Endodermal cell (in vitro differentiated cells): ENCODE measurements at regions not wholly inside any gene's neighbourhood (a gene's known extent, or its start where the extent isn't known, plus 50 kb on each side); places are given as distances from the start of the nearest gene placed in this dataset.

Source experiments
- DNase-seq: peaks from one replicate; pipeline ENCODE4 v3.0.0-alpha.2; 2017
- H3K27ac ChIP-seq: 2 replicates; pipeline ENCODE4 v1.5.1; 2013; ENCODE audit warnings: mild to moderate bottlenecking, low read depth, low read length, moderate library complexity
- H3K27me3 ChIP-seq: 2 replicates; pipeline ENCODE4 v1.6.1; 2013; ENCODE audit warnings: mild to moderate bottlenecking, low read length, moderate library complexity; ENCODE audit not compliant: insufficient read depth, control insufficient read depth, poor library complexity, severe bottlenecking
- H3K36me3 ChIP-seq: 2 replicates; pipeline ENCODE4 v1.7.0; 2013; ENCODE audit warnings: mild to moderate bottlenecking, low read length, moderate library complexity; ENCODE audit not compliant: control insufficient read depth, insufficient read depth
- H3K4me1 ChIP-seq: one replicate; pipeline ENCODE4 v1.7.0; 2013; ENCODE audit warnings: low read length; ENCODE audit not compliant: control insufficient read depth, insufficient read depth
- H3K4me3 ChIP-seq: 2 replicates; pipeline ENCODE4 v1.5.1; 2013; ENCODE audit warnings: mild to moderate bottlenecking, low read length, moderate library complexity
- H3K9ac ChIP-seq: 2 replicates; pipeline ENCODE4 v1.6.1; 2013; ENCODE audit warnings: mild to moderate bottlenecking, low read length, moderate library complexity; ENCODE audit not compliant: poor library complexity, severe bottlenecking; ENCODE audit errors: extremely low read depth
- H3K9me3 ChIP-seq: 2 replicates; pipeline ENCODE4 v1.6.1; 2013; ENCODE audit warnings: mild to moderate bottlenecking, low read length, moderate library complexity; ENCODE audit not compliant: control insufficient read depth
- H3K27ac Mint-ChIP-seq: 2 replicates; pipeline ENCODE4 v1.8.0; 2020; ENCODE audit warnings: mixed read lengths
- H3K27me3 Mint-ChIP-seq: 2 replicates; pipeline ENCODE4 v1.8.0; 2021; ENCODE audit warnings: mild to moderate bottlenecking, mixed read lengths; ENCODE audit not compliant: insufficient read depth
- H3K36me3 Mint-ChIP-seq: 2 replicates; pipeline ENCODE4 v1.8.0; 2020; ENCODE audit warnings: low read depth, mixed read lengths
- H3K4me1 Mint-ChIP-seq: 2 replicates; pipeline ENCODE4 v1.8.0; 2020; ENCODE audit warnings: mixed read lengths
- H3K4me3 Mint-ChIP-seq: 2 replicates; pipeline ENCODE4 v1.8.0; 2020; ENCODE audit warnings: mild to moderate bottlenecking, moderate library complexity, mixed read lengths
- H3K9me3 Mint-ChIP-seq: 2 replicates; pipeline ENCODE4 v1.8.0; 2020; ENCODE audit warnings: mild to moderate bottlenecking, mixed read lengths
- WGBS, 2 experiments: methylation state at CpG; one replicate each; pipeline versions ENCODE4 v1.1.5 to v1.1.7; 2013; ENCODE audit warnings: missing lambda C conversion rate in 2 of 2, mixed read lengths in 1 of 2; ENCODE audit not compliant: insufficient coverage in 1 of 2, insufficient read length in 1 of 2; 5-methylcytosine and 5-hydroxymethylcytosine counted together
- TF ChIP-seq, protein P1 (sequence below): fragments of 200-600 bp; sonication (generic); conservative IDR thresholded peaks from 2 replicates; pipeline ENCODE4 v1.5.0; 2021; ENCODE audit warnings: antibody characterized with exemption, mild to moderate bottlenecking

DNA sequence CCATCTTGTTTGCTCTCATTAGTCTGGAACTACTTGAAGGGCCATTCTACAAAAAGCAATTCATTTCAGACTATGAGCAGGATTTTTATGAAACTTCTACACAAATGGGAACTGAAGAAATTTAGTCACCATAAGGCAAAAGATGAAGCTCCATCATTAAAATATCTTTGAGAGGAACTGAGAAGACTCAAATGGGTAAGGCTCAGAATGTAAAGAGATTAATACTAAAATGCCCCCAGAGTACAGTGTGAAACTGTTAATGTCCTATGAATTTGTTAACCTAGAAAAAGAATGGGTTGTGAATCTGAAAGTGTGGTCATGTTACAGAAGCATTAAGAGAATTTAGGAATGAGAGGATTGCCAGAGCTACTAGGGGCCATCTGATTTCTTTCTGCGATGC lies 77.9 kb upstream of the SLC7A11 start:
- TF ChIP-seq, protein P1, sequence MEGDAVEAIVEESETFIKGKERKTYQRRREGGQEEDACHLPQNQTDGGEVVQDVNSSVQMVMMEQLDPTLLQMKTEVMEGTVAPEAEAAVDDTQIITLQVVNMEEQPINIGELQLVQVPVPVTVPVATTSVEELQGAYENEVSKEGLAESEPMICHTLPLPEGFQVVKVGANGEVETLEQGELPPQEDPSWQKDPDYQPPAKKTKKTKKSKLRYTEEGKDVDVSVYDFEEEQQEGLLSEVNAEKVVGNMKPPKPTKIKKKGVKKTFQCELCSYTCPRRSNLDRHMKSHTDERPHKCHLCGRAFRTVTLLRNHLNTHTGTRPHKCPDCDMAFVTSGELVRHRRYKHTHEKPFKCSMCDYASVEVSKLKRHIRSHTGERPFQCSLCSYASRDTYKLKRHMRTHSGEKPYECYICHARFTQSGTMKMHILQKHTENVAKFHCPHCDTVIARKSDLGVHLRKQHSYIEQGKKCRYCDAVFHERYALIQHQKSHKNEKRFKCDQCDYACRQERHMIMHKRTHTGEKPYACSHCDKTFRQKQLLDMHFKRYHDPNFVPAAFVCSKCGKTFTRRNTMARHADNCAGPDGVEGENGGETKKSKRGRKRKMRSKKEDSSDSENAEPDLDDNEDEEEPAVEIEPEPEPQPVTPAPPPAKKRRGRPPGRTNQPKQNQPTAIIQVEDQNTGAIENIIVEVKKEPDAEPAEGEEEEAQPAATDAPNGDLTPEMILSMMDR, result no peak
- H3K4me3 ChIP-seq, result no peak overlapping the region
- Mint-ChIP-seq H3K36me3 (no peaks in the 10 kb centered on the region), H3K27ac (no peak overlapping the region), H3K4me3 (no peak overlapping the region), H3K27me3 (no peaks in the 10 kb centered on the region), H3K4me1 (peaks cover 7% of the 10 kb centered on the region), H3K9me3 (no peaks in the 10 kb centered on the region)
- no peaks in the 10 kb centered on the region for H3K4me1 ChIP-seq
- no peaks in the 10 kb centered on the region for H3K27me3 ChIP-seq
- no peak overlapping the region for H3K9ac ChIP-seq
- no peak for DNase-seq
- no peaks in the 10 kb centered on the region for H3K36me3 ChIP-seq
- 95% methylated on average over 1 of the region's 1 CpG; no CpG with 5 or more reads in 1 of the 2 experiments for WGBS, 2 experiments
- H3K9me3 ChIP-seq, result no peaks in the 10 kb centered on the region
- no peak overlapping the region for H3K27ac ChIP-seq

DNA sequence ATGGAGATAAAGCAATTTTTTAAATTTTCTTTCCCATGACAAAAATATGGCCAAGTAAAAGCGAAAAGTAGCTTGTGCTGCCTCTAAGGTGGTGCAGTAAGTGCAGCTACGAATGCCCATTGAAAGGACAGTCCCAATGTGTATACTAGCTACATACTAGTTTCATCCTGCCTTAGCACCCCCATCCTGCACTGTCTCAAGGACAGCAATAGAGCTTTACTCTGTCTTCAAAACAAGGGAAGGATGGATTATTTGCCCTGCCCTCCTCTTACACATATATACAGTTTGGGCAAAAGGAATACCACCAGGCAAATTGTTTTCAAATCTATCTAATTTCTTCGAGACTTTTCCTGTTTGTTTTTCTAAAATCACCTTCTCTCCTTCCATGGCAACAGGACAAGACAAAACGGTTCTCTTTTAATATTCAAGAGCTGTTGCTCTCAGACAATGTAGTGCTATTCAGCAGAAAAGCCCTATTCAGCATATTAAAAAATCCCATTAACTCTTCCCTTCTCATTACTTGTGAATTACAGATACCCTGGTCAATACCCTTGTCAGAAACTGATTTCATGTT lies 75.1 kb upstream of the SLC7A11 start:
- Mint-ChIP-seq H3K27ac (no peak overlapping the region), H3K4me1 (peaks cover 3% of the 10 kb centered on the region), H3K4me3 (no peak overlapping the region), H3K36me3 (no peaks in the 10 kb centered on the region), H3K9me3 (peaks cover 1% of the 10 kb centered on the region), H3K27me3 (no peaks in the 10 kb centered on the region)
- Histone ChIP-seq H3K27me3 (no peaks in the 10 kb centered on the region), H3K4me3 (no peak overlapping the region), H3K27ac (no peak overlapping the region), H3K9me3 (no peaks in the 10 kb centered on the region), H3K9ac (no peak overlapping the region), H3K4me1 (no peaks in the 10 kb centered on the region), H3K36me3 (no peaks in the 10 kb centered on the region)
- no peak for DNase-seq
- TF ChIP-seq, protein P1, result no peak
- WGBS, 2 experiments, result 80 to 81% methylated on average over 3 to 4 of the region's 4 CpGs

DNA sequence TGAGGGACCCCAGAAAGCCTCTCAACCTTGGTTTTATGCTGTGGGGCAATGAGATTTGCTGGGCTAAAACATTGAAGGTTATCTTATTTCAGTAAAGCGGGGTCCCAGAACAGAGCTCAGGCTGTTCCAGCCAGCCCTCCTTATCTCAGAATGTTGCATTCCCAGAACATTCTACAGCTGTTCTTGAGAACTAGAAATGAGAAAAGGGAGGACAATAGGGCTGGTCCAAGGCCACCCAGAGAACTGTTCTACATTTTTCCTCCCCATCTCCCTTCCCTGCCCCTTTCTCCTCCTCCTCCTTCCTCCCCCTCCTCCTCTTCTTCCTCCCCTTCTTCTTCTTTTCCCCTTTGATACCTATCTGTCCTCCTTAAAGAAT lies 70.4 kb upstream of the SLC7A11 start:
- Mint-ChIP-seq H3K4me1 (peaks cover 3% of the 10 kb centered on the region), H3K27ac (no peak overlapping the region), H3K9me3 (peaks cover 1% of the 10 kb centered on the region), H3K4me3 (no peak overlapping the region), H3K27me3 (no peaks in the 10 kb centered on the region), H3K36me3 (no peaks in the 10 kb centered on the region)
- no peak overlapping the region for H3K27ac ChIP-seq
- no peaks in the 10 kb centered on the region for H3K36me3 ChIP-seq
- no peak overlapping the region for H3K4me3 ChIP-seq
- no peak for DNase-seq
- WGBS, 2 experiments, result 100% methylated on average over 1 of the region's 1 CpG
- TF ChIP-seq, protein P1, result no peak
- H3K9ac ChIP-seq, result no peak overlapping the region
- no peaks in the 10 kb centered on the region for H3K4me1 ChIP-seq
- no peaks in the 10 kb centered on the region for H3K9me3 ChIP-seq
- H3K27me3 ChIP-seq, result no peaks in the 10 kb centered on the region
